GM18505 (cell line): ENCODE measurements at regions not wholly inside any gene's neighbourhood (a gene's known extent, or its start where the extent isn't known, plus 50 kb on each side); places are given as distances from the start of the nearest gene placed in this dataset.

Experiments
- ATAC-seq: cut with Tn5 transposase; IDR thresholded peaks from one replicate; pipeline ENCODE4 v1.9.1; 2021; ENCODE audit not compliant: unreplicated experiment
- POLR2A ChIP-seq: IDR thresholded peaks from 4 replicates; pipeline ENCODE4 v1.6.1; 2011; ENCODE audit warnings: borderline replicate concordance; ENCODE audit not compliant: insufficient read depth, insufficient read length; ENCODE audit errors: extremely low read depth

GRCh38 chr1:173421789-173422188 is 55.3 kb upstream of the PRDX6 start:
- TF ChIP-seq POLR2A = no peak
- ATAC-seq = no peak

DNA sequence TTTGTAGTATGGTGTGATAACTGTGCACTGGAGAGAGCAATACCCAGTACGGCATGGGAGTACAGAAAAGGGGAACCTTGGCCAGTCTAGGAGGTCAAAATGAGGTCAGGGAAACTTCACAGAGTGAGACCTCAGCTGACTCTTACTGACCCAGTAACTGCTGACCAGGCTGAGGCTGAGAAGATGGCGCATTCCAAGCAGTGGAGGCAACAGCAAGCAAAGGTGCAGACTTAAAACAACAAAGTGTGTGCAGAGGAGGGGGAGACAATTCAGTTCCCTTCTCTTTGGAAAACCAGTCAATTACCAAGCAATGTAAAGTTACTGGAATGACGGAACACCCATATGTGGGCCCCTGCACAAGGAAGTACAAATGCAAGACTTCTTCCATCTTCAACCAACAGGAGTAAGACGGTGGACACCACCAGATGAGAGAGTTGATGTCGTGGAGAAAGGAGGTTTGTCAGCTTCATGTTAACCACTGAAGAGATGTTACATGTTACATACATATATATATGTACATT is 54.6 kb upstream of the PRDX6 start:
- no peak for ATAC-seq
- TF ChIP-seq POLR2A = no peak

DNA sequence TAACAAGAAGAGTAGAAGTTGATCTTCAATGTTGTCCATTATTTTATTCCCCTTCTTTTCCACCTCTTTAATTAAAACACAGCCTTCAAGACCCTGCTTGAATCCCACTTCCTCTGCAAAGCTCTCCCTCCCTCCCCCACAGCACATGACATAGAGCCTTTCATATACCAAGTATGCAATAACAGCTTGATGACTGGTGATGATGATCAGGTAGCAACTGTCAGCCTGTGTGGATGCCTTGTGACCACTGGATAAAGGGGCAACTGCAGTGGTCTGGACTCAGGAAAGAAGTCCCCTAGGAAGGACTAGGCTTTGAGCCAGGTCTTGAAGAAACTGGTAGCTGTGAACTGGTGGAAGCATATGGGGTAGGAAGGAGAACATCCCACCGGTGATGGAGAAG is 53.8 kb upstream of the PRDX6 start:
- no peak for TF ChIP-seq POLR2A
- no peak for ATAC-seq

DNA sequence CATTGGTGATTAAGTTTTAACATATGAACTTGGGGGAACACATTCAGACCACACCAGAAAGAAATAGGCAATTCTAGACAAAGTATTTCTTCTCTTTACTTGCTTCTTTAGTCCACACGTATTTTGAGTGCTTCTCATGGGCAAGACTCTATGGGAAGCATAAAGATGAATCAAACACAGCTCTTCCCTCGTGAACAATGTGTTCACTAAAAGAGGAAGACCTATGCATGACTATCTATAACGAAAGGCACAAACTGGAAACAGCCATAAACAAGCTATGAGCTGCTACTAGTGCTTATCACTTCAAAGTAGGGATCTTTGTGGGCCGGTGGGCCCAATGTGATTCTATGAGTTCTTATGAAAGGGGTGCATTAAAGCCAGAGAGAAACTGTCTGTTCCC is 53.0 kb upstream of the PRDX6 start:
- TF ChIP-seq POLR2A = no peak
- ATAC-seq = no peak

- ATAC-seq = no peak
- no peak for TF ChIP-seq POLR2A
These were observed 52.2 kb upstream of the PRDX6 start for GRCh38 chr1:173424782-173425407.

GRCh38 chr1:173426057-173426456 is 51.1 kb upstream of the PRDX6 start:
- no peak for ATAC-seq

DNA sequence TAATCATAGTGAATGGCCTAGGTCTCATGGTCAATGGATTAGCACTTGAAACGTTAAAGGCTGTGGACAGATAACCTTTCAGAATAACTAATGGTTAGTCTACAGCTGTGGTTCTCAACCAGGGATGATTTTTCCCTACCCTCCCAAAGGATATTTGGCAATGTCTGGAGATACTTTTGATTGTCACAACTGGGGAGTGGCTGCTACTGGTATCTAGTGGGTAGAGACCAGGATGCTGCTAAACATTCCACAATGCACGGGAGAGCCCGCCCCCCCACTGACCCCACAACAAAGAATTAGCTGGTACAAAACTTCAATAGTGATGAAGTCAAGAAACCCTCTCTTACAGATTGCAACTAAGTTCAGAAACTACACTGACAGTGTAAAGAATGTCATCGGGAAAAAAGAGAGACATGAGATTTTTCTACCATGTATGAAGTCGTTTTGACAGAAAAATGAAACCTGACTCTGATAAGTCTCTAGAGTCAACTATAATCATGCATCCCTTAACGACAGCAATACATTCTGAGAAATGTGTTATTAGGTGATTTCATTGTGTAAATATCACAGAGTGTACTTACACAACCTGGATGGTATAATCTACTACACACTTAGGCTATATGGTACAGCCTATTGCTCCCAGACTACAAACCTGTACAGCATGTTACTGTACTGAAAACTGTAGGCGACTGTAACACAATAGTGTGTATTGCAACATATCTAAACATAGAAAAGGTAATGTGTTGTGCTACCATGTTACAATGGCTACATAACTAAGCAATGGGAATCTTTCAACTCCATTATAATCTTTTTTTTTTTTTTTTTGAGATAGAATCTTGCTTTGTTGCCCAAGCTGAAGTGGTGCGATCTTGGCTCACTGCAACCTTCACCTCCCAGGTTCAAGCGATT is 49.7 kb upstream of the PRDX6 start:
- TF ChIP-seq POLR2A = no peak

More at GRCh38 chr1:173426057-173426456, 51.1 kb upstream of the PRDX6 start:
- no peak for TF ChIP-seq POLR2A

More for the DNA sequence above, 49.7 kb upstream of the PRDX6 start:
- ATAC-seq = no peak
